SK-N-SH (cell line): ENCODE measurements at regions not wholly inside any gene's neighbourhood (a gene's known extent, or its start where the extent isn't known, plus 50 kb on each side); places are given as distances from the start of the nearest gene placed in this dataset.

Source experiments
- CTCF ChIA-PET: fragments of 300-600, 350-600 bp; formaldehyde crosslinking; extraction: SDS; loops from one replicate; lab custom pipeline; 2021; lab: Yijun Ruan, JAX
- POLR2A ChIA-PET: fragments of 350-600 bp; sonication (Branson Sonifier 250); formaldehyde crosslinking; extraction: SDS; loops from one replicate; lab custom pipeline; 2020; ENCODE audit warnings: antibody characterized with exemption, inconsistent platforms; lab: Yijun Ruan, JAX
- DNase-seq: peaks from one replicate; pipeline ENCODE4 v3.0.0; 2012
- H2AFZ ChIP-seq: fragments of 200-600 bp; sonication (generic); 2 replicates; pipeline ENCODE4 v1.8.1; 2016; ENCODE audit warnings: antibody characterized with exemption, mild to moderate bottlenecking, low read depth
- H3F3A ChIP-seq: fragments of 200-600 bp; sonication (generic); replicated peaks from 2 replicates; pipeline ENCODE3; 2016; ENCODE audit warnings: antibody characterized with exemption, mild to moderate bottlenecking; ENCODE audit not compliant: insufficient read depth
- H3K27ac ChIP-seq, 2 experiments: fragments of 200-500 bp in 1 of 2; fragments of 200-600 bp in 1 of 2; sonication (Bioruptor generic) in 1 of 2; sonication (generic), shearing (Covaris generic) in 1 of 2; 2 replicates each; pipeline versions ENCODE4 v1.5.1 to v1.6.1; 2014 to 2016; ENCODE audit warnings: low read depth in 2 of 2, inconsistent platforms in 1 of 2, low read length in 1 of 2, mild to moderate bottlenecking in 1 of 2, mixed read lengths in 1 of 2
- H3K27me3 ChIP-seq: fragments of 200-600 bp; sonication (generic), shearing (Covaris generic); 2 replicates; pipeline ENCODE4 v1.6.1; 2016; ENCODE audit warnings: mixed run types; ENCODE audit not compliant: insufficient read depth
- H3K36me3 ChIP-seq, 2 experiments: fragments of 200-500 bp in 1 of 2; fragments of 200-600 bp in 1 of 2; sonication (Bioruptor generic) in 1 of 2; sonication (generic) in 1 of 2; replicated peaks in 1 of 2; 2 replicates each; pipeline versions ENCODE3 to v1.5.1; 2014 to 2016; ENCODE audit warnings: low read length in 1 of 2, mild to moderate bottlenecking in 1 of 2; ENCODE audit not compliant: insufficient read depth in 2 of 2, control insufficient read depth in 1 of 2
- H3K4me1 ChIP-seq, 2 experiments: fragments of 200-500 bp in 1 of 2; fragments of 200-600 bp in 1 of 2; sonication (Bioruptor generic) in 1 of 2; sonication (generic), shearing (Covaris generic) in 1 of 2; 2 replicates each; pipeline versions ENCODE4 v1.5.1 to v1.6.1; 2014 to 2016; ENCODE audit warnings: low read depth in 1 of 2, low read length in 1 of 2, mixed run types in 1 of 2; ENCODE audit not compliant: insufficient read depth in 2 of 2, control insufficient read depth in 1 of 2
- H3K4me2 ChIP-seq: fragments of 200-600 bp; sonication (generic), shearing (Covaris generic); 2 replicates; pipeline ENCODE4 v1.6.1; 2017; ENCODE audit warnings: mixed run types
- H3K4me3 ChIP-seq, 2 experiments: fragments of 200-500 bp in 1 of 2; fragments of 200-600 bp in 1 of 2; sonication (Bioruptor generic) in 1 of 2; sonication (generic), shearing (Covaris generic) in 1 of 2; 2 replicates each; pipeline versions ENCODE4 v1.5.1 to v1.8.1; 2014 to 2016; ENCODE audit warnings: low read depth in 2 of 2, inconsistent platforms in 1 of 2, low read length in 1 of 2, mild to moderate bottlenecking in 1 of 2, mixed read lengths in 1 of 2, moderate library complexity in 1 of 2
- H3K79me2 ChIP-seq: fragments of 200-600 bp; sonication (generic); 2 replicates; pipeline ENCODE4 v1.8.1; 2017; ENCODE audit warnings: mild to moderate bottlenecking; ENCODE audit not compliant: insufficient read depth
- H3K9ac ChIP-seq: fragments of 200-600 bp; sonication (generic); 2 replicates; pipeline ENCODE4 v1.6.1; 2017; ENCODE audit warnings: mixed run types
- H3K9me2 ChIP-seq: fragments of 200-600 bp; sonication (generic); 2 replicates; pipeline ENCODE4 v1.6.1; 2017; ENCODE audit warnings: mixed run types
- H3K9me3 ChIP-seq: fragments of 200-600 bp; sonication (generic); 2 replicates; pipeline ENCODE4 v1.6.1; 2017; ENCODE audit warnings: mixed run types, mild to moderate bottlenecking, moderate library complexity
- H4K20me1 ChIP-seq: fragments of 200-600 bp; sonication (generic); 2 replicates; pipeline ENCODE4 v1.6.1; 2017; ENCODE audit warnings: mild to moderate bottlenecking, mixed run types; ENCODE audit not compliant: insufficient read depth
- CHD2 ChIP-seq: fragments of 150-350 bp; IDR thresholded peaks from 2 replicates; pipeline ENCODE4 v1.6.1; 2018; ENCODE audit warnings: low read length; ENCODE audit not compliant: partially characterized antibody
- FOXJ3 ChIP-seq: sonication (generic); formaldehyde crosslinking; IDR thresholded peaks from 2 replicates; pipeline ENCODE4 v1.5.1; 2020; ENCODE audit warnings: mild to moderate bottlenecking, missing genetic modification reagents
- FOXM1 ChIP-seq: IDR thresholded peaks from 2 replicates; pipeline ENCODE4 v1.4.0; 2012; ENCODE audit warnings: low read depth, mild to moderate bottlenecking
- GATA2 ChIP-seq: sonication (generic); formaldehyde crosslinking; IDR thresholded peaks from 2 replicates; pipeline ENCODE4 v1.5.0; 2020; ENCODE audit warnings: mild to moderate bottlenecking, missing genetic modification reagents
- JUND ChIP-seq: IDR thresholded peaks from 2 replicates; pipeline ENCODE4 v1.4.0; 2012
- MEF2A ChIP-seq: IDR thresholded peaks from 2 replicates; pipeline ENCODE4 v1.4.0; 2012; ENCODE audit warnings: low read depth, borderline replicate concordance
- RFX5 ChIP-seq: IDR thresholded peaks from 2 replicates; pipeline ENCODE4 v1.6.1; 2012; ENCODE audit warnings: mild to moderate bottlenecking, improper control_type of control experiment, low read length
- RXRA ChIP-seq: IDR thresholded peaks from 2 replicates; pipeline ENCODE4 v1.4.0; 2012; ENCODE audit warnings: low read depth, mild to moderate bottlenecking, borderline replicate concordance
- SIN3A ChIP-seq: IDR thresholded peaks from 2 replicates; pipeline ENCODE4 v1.6.1; 2012; ENCODE audit warnings: low read depth, mild to moderate bottlenecking, low read length, moderate library complexity, borderline replicate concordance
- SMC3 ChIP-seq: IDR thresholded peaks from 2 replicates; pipeline ENCODE4 v1.6.1; 2012; ENCODE audit warnings: low read depth, low read length, improper control_type of control experiment
- TEAD4 ChIP-seq: IDR thresholded peaks from 2 replicates; pipeline ENCODE4 v1.4.0; 2012; ENCODE audit warnings: mild to moderate bottlenecking, borderline replicate concordance; ENCODE audit not compliant: insufficient read depth
- USF1 ChIP-seq: IDR thresholded peaks from 2 replicates; pipeline ENCODE4 v1.4.0; 2012; ENCODE audit warnings: low read depth, borderline replicate concordance
- YY1 ChIP-seq: IDR thresholded peaks from 2 replicates; pipeline ENCODE4 v1.4.0; 2012; ENCODE audit warnings: low read depth, mild to moderate bottlenecking
- ZBTB33 ChIP-seq: IDR thresholded peaks from 2 replicates; pipeline ENCODE4 v1.4.0; 2012; ENCODE audit warnings: low read depth, borderline replicate concordance
- WGBS: methylation state at CpG from one replicate; pipeline ENCODE4 v1.1.6; 2017; ENCODE audit warnings: low lambda C conversion rate; 5-methylcytosine and 5-hydroxymethylcytosine counted together
- TF ChIP-seq, protein P1 (sequence below): IDR thresholded peaks from 2 replicates; pipeline ENCODE4 v1.4.0; 2012; ENCODE audit warnings: low read depth

DNA sequence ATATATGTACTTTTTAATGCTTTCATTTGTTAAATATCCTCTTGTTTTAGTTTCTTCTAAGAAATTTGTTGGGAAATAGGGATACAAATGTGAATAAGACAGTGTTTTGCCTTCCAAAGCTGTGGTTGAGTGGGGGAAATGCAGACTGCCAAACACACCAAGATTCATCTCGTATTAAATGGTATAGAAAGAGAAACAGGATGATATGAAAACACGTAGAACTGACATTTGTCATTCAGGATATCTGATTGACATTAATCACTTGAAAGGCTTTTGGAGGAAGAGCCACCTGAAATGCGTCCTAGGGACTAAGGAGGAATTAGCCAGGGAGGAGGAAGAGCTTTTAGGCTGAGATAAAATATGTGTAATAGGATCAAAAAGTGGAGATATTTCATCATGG lies 287.4 kb upstream of the SEMA3C start:
- H3K9ac ChIP-seq, result no peak overlapping the region
- H3K27ac ChIP-seq, result no peak overlapping the region
- no peak for DNase-seq
- no peaks in the 10 kb centered on the region for H3K9me3 ChIP-seq
- no peak overlapping the region for H3K4me2 ChIP-seq
- H3K27me3 ChIP-seq, result no peaks in the 10 kb centered on the region
- POLR2A ChIA-PET, result no interaction called here
- no peaks in the 10 kb centered on the region for H3K79me2 ChIP-seq
- H4K20me1 ChIP-seq, result no peaks in the 10 kb centered on the region
- peaks cover 8% of the 10 kb centered on the region for H3F3A ChIP-seq
- no peak overlapping the region for H2AFZ ChIP-seq
- H3K4me3 ChIP-seq, result no peak overlapping the region
- 88% methylated on average over 3 of the region's 3 CpGs for WGBS
- H3K9me2 ChIP-seq, result no peaks in the 10 kb centered on the region
- no peak for TF ChIP-seq TEAD4
- TF ChIP-seq RFX5, result no peak
- TF ChIP-seq USF1, result no peak
- no peak for TF ChIP-seq JUND
- TF ChIP-seq FOXM1, result no peak
- TF ChIP-seq YY1, result no peak
- no peak for TF ChIP-seq RXRA
- no peak for TF ChIP-seq FOXJ3 (CRISPR knock-in tag)
- TF ChIP-seq, protein P1, sequence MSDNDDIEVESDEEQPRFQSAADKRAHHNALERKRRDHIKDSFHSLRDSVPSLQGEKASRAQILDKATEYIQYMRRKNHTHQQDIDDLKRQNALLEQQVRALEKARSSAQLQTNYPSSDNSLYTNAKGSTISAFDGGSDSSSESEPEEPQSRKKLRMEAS, result no peak
- no peak for TF ChIP-seq ZBTB33
- no peak for TF ChIP-seq SMC3
- TF ChIP-seq GATA2 (CRISPR knock-in tag), result no peak
- TF ChIP-seq, all 33 proteins: peak for 0
- Histone ChIP-seq H3K36me3 (no peaks in the 10 kb centered on the region), H3K4me1 (peaks cover 0 to 9% of the 10 kb centered on the region in 2 experiments; a peak in 2 of 4 replicates)
- CTCF ChIA-PET, result interaction anchor here (0.7 to 1.0 kb wide), 2 partner anchors 19 to 251 kb away, joined by 3 read pairs; no protein-coding TSS in a partner anchor

DNA sequence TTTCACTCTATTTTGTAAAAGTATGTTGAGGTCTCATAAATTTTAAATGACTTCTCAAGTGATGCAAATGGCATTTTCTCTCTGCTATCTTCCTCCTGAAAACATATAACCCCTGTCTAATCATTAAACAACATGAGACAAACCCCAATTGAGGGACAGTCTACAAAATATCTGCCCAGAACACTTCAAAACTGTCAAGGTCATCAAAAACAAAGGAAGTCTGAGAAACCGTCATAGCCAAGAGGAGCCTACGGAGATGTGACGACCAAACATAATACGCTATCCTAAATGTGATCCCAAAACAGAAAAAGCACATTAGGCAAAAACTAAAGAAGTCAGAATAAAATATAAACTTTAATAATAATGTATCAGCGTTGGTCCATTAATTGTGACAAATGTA lies 282.3 kb upstream of the SEMA3C start:
- no peaks in the 10 kb centered on the region for H3K9me3 ChIP-seq
- no peaks in the 10 kb centered on the region for H3K27me3 ChIP-seq
- H3K79me2 ChIP-seq, result no peaks in the 10 kb centered on the region
- POLR2A ChIA-PET, result no interaction called here
- no peaks in the 10 kb centered on the region for H3K9me2 ChIP-seq
- no peaks in the 10 kb centered on the region for H3K4me1 ChIP-seq
- H3K4me2 ChIP-seq, result no peak overlapping the region
- no peaks in the 10 kb centered on the region for H4K20me1 ChIP-seq
- TF ChIP-seq SIN3A, result no peak
- TF ChIP-seq CHD2, result no peak
- no peak for TF ChIP-seq JUND
- no peak for TF ChIP-seq MEF2A
- TF ChIP-seq, all 33 proteins: peak for 0
- Histone ChIP-seq H3F3A (no peaks in the 10 kb centered on the region), H3K9ac (no peak overlapping the region), H3K4me3 (no peak overlapping the region), H2AFZ (no peak overlapping the region), H3K36me3 (no peaks in the 10 kb centered on the region), H3K27ac (no peak overlapping the region)
- DNase-seq, result no peak
- WGBS, result 91% methylated on average over 5 of the region's 5 CpGs
- CTCF ChIA-PET, result no interaction called here
